Mesodermal cell (in vitro differentiated cells): ENCODE measurements at regions not wholly inside any gene's neighbourhood (a gene's known extent, or its start where the extent isn't known, plus 50 kb on each side); places are given as distances from the start of the nearest gene placed in this dataset.

ENCODE experiments used
- H3K27ac ChIP-seq: 2 replicates; pipeline ENCODE4 v1.7.0; 2013; ENCODE audit warnings: mild to moderate bottlenecking, low read depth, low read length, moderate library complexity; ENCODE audit not compliant: severe bottlenecking
- H3K36me3 ChIP-seq: 2 replicates; pipeline ENCODE4 v1.7.1; 2013; ENCODE audit warnings: mild to moderate bottlenecking, low read length, moderate library complexity; ENCODE audit not compliant: control insufficient read depth, insufficient read depth
- H3K4me1 ChIP-seq: one replicate; pipeline ENCODE4 v1.7.1; 2013; ENCODE audit warnings: mild to moderate bottlenecking, low read length; ENCODE audit not compliant: insufficient read depth, control insufficient read depth, poor library complexity, severe bottlenecking
- H3K4me3 ChIP-seq: 2 replicates; pipeline ENCODE4 v1.7.0; 2013; ENCODE audit warnings: low read length, control low read depth, mild to moderate bottlenecking; ENCODE audit not compliant: insufficient read depth, poor library complexity, severe bottlenecking; ENCODE audit errors: extremely low read depth
- H3K9me3 ChIP-seq: 2 replicates; pipeline ENCODE4 v1.7.1; 2013; ENCODE audit warnings: mild to moderate bottlenecking, low read length, moderate library complexity; ENCODE audit not compliant: control insufficient read depth
- WGBS, 2 experiments: methylation state at CpG; one replicate each; pipeline ENCODE4 v1.1.5; 2013; ENCODE audit warnings: missing lambda C conversion rate in 2 of 2; ENCODE audit not compliant: insufficient coverage in 2 of 2; 5-methylcytosine and 5-hydroxymethylcytosine counted together

DNA sequence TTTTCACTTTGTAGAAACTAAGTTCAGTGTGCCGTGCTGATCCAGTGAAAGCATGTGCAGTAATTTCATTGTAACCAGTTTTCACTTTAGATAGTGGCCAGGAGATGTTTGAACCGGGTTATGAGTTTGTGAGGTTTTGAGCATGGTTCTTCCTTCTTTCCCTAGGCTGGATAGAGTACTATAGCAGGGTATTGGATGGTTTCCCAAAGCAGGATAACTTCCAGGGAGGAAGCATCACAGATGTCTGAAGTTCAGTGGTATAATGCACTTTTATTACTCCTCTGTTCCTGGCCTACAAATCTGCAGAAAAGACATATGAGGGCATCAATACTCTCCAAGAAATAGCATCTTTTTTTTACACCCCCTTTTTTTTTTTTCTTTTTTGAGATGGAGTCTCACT is 823.1 kb downstream of the USP25 start:
- 100% methylated on average over 2 of the region's 2 CpGs; no CpG with 5 or more reads in 1 of the 2 experiments for WGBS, 2 experiments
- Histone ChIP-seq H3K36me3 (no peaks in the 10 kb centered on the region), H3K4me1 (peaks cover 5% of the 10 kb centered on the region), H3K9me3 (no peaks in the 10 kb centered on the region), H3K27ac (no peak overlapping the region), H3K4me3 (no peak overlapping the region)

DNA sequence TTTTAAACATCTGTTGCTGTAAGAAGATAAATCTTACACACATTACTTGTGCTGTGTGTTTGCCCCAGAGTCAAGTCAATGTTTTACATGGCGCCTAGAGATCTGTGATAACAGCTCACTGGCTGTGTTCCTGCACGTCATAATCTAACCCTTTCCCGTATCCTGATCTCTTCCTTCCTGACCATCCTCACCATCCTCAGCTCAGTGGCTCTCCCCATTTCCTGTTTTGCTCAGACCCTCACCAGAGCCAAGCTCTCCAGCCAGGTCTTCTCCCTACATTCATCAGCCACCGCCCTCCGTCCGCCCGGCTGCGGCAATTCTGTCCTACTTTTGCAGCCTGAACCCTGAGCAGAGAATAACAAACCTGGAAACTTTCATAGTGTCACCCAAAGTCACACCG is 824.7 kb downstream of the USP25 start:
- peaks cover 5% of the 10 kb centered on the region for H3K4me1 ChIP-seq
- no peaks in the 10 kb centered on the region for H3K36me3 ChIP-seq
- H3K4me3 ChIP-seq = no peak overlapping the region
- WGBS, 2 experiments = 87 to 96% methylated on average over 8 of the region's 9 CpGs
- H3K9me3 ChIP-seq = no peaks in the 10 kb centered on the region
- H3K27ac ChIP-seq = no peak overlapping the region

DNA sequence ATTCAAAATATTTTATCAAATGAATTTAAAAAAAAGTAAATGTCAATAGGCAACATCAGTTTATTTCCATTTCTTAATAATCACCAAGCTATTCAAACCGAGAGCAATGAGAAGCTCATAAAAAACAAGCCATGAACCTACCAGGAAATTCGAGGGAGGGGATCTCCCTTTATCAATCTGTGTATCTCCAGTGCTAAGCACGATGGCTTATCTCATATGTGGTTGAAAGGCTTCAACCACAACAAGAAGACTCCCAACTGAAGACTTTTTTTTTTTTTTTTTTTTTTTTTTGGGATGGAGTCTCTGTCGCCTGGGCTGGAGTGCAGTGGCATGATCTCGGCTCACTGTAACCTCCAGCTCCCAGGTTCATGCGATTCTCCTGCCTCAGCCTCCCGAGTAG is 833.3 kb downstream of the USP25 start:
- WGBS, 2 experiments = 81 to 85% methylated on average over 3 to 4 of the region's 7 CpGs
- Histone ChIP-seq H3K36me3 (no peaks in the 10 kb centered on the region), H3K9me3 (no peaks in the 10 kb centered on the region), H3K27ac (peak overlapping the region; percentile 16), H3K4me3 (no peak overlapping the region), H3K4me1 (peaks cover 19% of the 10 kb centered on the region)

DNA sequence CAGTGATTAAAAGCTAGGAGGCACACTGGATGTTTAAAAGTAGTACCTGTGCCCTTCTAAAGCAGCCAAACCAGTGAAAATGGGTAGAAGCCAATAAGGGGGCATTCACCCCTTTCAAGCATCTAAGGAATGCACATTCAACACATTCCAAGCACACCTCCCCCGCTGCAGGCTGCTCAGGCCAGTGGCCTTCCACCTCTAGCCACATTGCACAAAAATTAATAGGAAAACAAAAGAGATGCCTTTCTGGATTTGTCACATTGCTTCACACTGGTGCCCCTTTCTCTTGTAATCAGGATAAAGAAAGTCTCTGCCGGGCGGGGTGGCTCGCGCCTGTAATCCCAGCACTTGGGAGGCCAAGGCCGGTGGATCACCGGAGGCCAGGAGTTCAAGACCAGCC is 834.0 kb downstream of the USP25 start:
- Histone ChIP-seq H3K9me3 (no peaks in the 10 kb centered on the region), H3K27ac (peak overlapping the region; percentile 64), H3K4me3 (no peak overlapping the region), H3K36me3 (no peaks in the 10 kb centered on the region), H3K4me1 (peaks cover 19% of the 10 kb centered on the region)
- 71 to 76% methylated on average over 6 of the region's 7 CpGs for WGBS, 2 experiments

- H3K4me1 ChIP-seq = peaks cover 28% of the 10 kb centered on the region
- H3K4me3 ChIP-seq = no peak overlapping the region
- no peaks in the 10 kb centered on the region for H3K9me3 ChIP-seq
- no peak overlapping the region for H3K27ac ChIP-seq
- no CpG with 5 or more reads among the region's 1 CpG for WGBS, 2 experiments
- H3K36me3 ChIP-seq = no peaks in the 10 kb centered on the region
Observed at GRCh38 chr21:16568244-16568643, 838.5 kb downstream of the USP25 start.

- H3K36me3 ChIP-seq = no peaks in the 10 kb centered on the region
- no peaks in the 10 kb centered on the region for H3K9me3 ChIP-seq
- H3K4me3 ChIP-seq = no peak overlapping the region
- H3K4me1 ChIP-seq = peaks cover 27% of the 10 kb centered on the region
- no CpG with 5 or more reads among the region's 2 CpGs for WGBS, 2 experiments
- no peak overlapping the region for H3K27ac ChIP-seq
Observed at GRCh38 chr21:16568661-16569060, 838.9 kb downstream of the USP25 start.

DNA sequence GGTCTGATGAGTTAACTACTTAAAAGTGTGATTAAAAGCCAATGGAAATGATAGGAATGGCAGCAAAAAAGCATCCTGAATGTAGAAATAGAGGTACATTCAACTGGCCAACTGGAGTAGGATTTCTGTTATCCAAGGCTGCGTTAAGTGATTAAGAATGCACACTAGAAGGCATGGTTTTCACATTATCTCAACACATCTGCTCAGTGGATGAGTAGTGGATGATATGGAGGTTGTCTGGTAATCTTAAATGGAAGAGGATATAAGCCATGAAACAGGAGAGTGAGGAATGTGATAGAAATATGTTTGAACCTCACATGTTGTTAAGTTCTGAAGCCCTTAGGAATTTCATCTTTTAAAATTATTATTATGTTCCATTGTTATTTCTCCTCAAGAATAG is 839.9 kb downstream of the USP25 start:
- no CpG with 5 or more reads among the region's 1 CpG for WGBS, 2 experiments
- Histone ChIP-seq H3K4me1 (peaks cover 22% of the 10 kb centered on the region), H3K36me3 (no peaks in the 10 kb centered on the region)

GRCh38 chr21:16570171-16570570 is 840.4 kb downstream of the USP25 start:
- H3K36me3 ChIP-seq = no peaks in the 10 kb centered on the region
- H3K4me1 ChIP-seq = peaks cover 22% of the 10 kb centered on the region
- no peaks in the 10 kb centered on the region for H3K9me3 ChIP-seq
- no peak overlapping the region for H3K4me3 ChIP-seq
- H3K27ac ChIP-seq = peak overlapping the region; percentile 42
- WGBS, 2 experiments = no CpG with 5 or more reads among the region's 4 CpGs

More for the DNA sequence above, 839.9 kb downstream of the USP25 start:
- Histone ChIP-seq H3K4me3 (no peak overlapping the region), H3K9me3 (no peaks in the 10 kb centered on the region), H3K27ac (peak overlapping the region; percentile 10)

DNA sequence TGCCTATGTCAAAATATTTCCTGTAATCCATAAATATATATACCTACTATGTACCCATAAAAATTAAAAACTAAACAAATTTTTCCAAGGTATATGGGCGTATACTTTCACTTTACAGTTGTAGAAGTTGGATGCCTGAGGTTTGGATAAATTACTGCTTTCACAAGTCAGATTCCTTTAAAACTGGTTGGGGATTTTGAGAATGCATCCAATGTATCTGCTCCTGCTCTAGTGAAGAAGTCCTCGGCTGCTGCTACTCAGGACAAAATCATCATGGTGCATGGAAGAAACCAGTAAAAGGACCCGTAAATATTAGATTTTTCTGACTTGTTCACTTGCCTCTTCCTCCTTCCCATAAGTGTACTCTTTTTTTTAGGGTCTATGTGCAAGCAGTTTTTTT is 841.1 kb downstream of the USP25 start:
- Histone ChIP-seq H3K36me3 (no peaks in the 10 kb centered on the region), H3K4me3 (no peak overlapping the region), H3K4me1 (peaks cover 22% of the 10 kb centered on the region), H3K27ac (peak overlapping the region; percentile 13), H3K9me3 (no peaks in the 10 kb centered on the region)
- WGBS, 2 experiments = 96 to 100% methylated on average over 1 to 2 of the region's 3 CpGs

DNA sequence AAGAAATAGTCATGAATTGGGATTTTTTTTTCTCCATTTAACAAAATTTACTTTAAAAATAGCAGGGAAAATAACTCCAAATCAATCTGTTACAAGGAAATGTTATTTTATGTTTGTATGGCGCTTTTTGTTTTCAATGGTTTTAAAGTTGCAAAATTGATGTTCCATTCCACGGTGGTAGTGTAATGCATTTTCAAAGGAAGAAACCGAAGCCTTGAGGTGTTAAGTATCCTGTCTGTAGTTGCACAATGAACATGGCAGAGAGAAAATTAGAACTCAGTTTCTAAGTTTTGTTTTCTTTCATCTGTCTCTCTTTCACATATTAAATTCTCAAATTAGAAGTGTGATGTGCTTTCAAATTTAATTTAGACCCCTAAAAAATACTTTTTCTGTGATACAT is 841.8 kb downstream of the USP25 start:
- no peaks in the 10 kb centered on the region for H3K36me3 ChIP-seq
- H3K4me3 ChIP-seq = no peak overlapping the region
- no peaks in the 10 kb centered on the region for H3K9me3 ChIP-seq
- 66 to 80% methylated on average over 2 to 3 of the region's 3 CpGs for WGBS, 2 experiments
- H3K4me1 ChIP-seq = peaks cover 22% of the 10 kb centered on the region
- no peak overlapping the region for H3K27ac ChIP-seq

- Histone ChIP-seq H3K4me3 (no peak overlapping the region), H3K4me1 (peaks cover 22% of the 10 kb centered on the region), H3K27ac (no peak overlapping the region), H3K9me3 (no peaks in the 10 kb centered on the region), H3K36me3 (no peaks in the 10 kb centered on the region)
- WGBS, 2 experiments = 80% methylated on average over 1 of the region's 1 CpG; no CpG with 5 or more reads in 1 of the 2 experiments
Observed at GRCh38 chr21:16572032-16572431, 842.2 kb downstream of the USP25 start.
